A673 (cell line): ENCODE measurements at regions not wholly inside any gene's neighbourhood (a gene's known extent, or its start where the extent isn't known, plus 50 kb on each side); places are given as distances from the start of the nearest gene placed in this dataset.

Source experiments
- BruUV-seq: library from RNA; stranded (reverse); fragments of 400-500 nt; replicated peaks from 2 replicates; lab custom pipeline; 2021; lab: Mats Ljungman, UMichigan
- CTCF ChIA-PET: fragments of 300-600 bp; sonication (Branson Sonifier 250); formaldehyde crosslinking; loops from one replicate; lab custom pipeline; 2022; ENCODE audit warnings: antibody characterized with exemption; lab: Charles Lee
- POLR2A ChIA-PET: fragments of 300-600 bp; sonication (Branson Sonifier 250); formaldehyde crosslinking; loops from one replicate; lab custom pipeline; 2022; ENCODE audit warnings: antibody characterized with exemption; ENCODE audit not compliant: low non-redundant PET; lab: Charles Lee
- DNase-seq: peaks from one replicate; pipeline ENCODE4 v3.0.0-alpha.2; 2015; ENCODE audit warnings: low spot score
- H3K27ac ChIP-seq: fragments of 200-600 bp; sonication (generic); 2 replicates; pipeline ENCODE4 v1.5.1; 2016; ENCODE audit warnings: mixed run types, low read depth, mild to moderate bottlenecking, mixed read lengths, antibody characterized with exemption, low read length; ENCODE audit not compliant: poor library complexity, severe bottlenecking
- H3K27me3 ChIP-seq: fragments of 200-600 bp; sonication (generic); replicated peaks from 2 replicates; pipeline ENCODE4 v1.6.1; 2017; ENCODE audit warnings: mixed run types, low read depth, mild to moderate bottlenecking, mixed read lengths, antibody characterized with exemption, low read length; ENCODE audit not compliant: insufficient read depth, poor library complexity
- H3K36me3 ChIP-seq: fragments of 200-600 bp; sonication (generic); 2 replicates; pipeline ENCODE4 v1.6.1; 2016; ENCODE audit warnings: mixed run types, mild to moderate bottlenecking, mixed read lengths, antibody characterized with exemption, low read length; ENCODE audit not compliant: insufficient read depth, poor library complexity, severe bottlenecking
- H3K4me1 ChIP-seq: fragments of 200-600 bp; sonication (generic); 2 replicates; pipeline ENCODE4 v1.6.1; 2017; ENCODE audit warnings: mixed run types, mild to moderate bottlenecking, mixed read lengths, antibody characterized with exemption, low read length; ENCODE audit not compliant: insufficient read depth, poor library complexity, severe bottlenecking
- H3K4me3 ChIP-seq: fragments of 200-600 bp; sonication (generic); 2 replicates; pipeline ENCODE4 v1.5.1; 2016; ENCODE audit warnings: low read depth, mixed run types, mild to moderate bottlenecking, mixed read lengths, low read length; ENCODE audit not compliant: poor library complexity, severe bottlenecking
- H3K9me3 ChIP-seq: fragments of 200-600 bp; sonication (generic); 2 replicates; pipeline ENCODE4 v1.6.1; 2016; ENCODE audit warnings: mixed run types, low read depth, mild to moderate bottlenecking, mixed read lengths, antibody characterized with exemption, low read length; ENCODE audit not compliant: poor library complexity, severe bottlenecking
- EZH2 ChIP-seq: fragments of 200-600 bp; sonication (generic); IDR thresholded peaks from 2 replicates; pipeline ENCODE4 v1.6.1; 2017; ENCODE audit warnings: borderline replicate concordance, low read depth, mild to moderate bottlenecking, mixed read lengths, antibody characterized with exemption, low read length; ENCODE audit not compliant: poor library complexity, severe bottlenecking
- intact Hi-C: fragments of 100-400 bp; cut with micrococcal nuclease; formaldehyde crosslinking; loops from one replicate; pipeline ENCODE4 v1.10.0; 2022; ENCODE audit not compliant: unreplicated experiment
- TF ChIP-seq, protein P1 (sequence below): fragments of 300-800, 200-600 bp; sonication (generic); conservative IDR thresholded peaks from 2 replicates; pipeline ENCODE4 v1.5.1; 2017; ENCODE audit warnings: low read depth, mild to moderate bottlenecking, antibody characterized with exemption, low read length, moderate library complexity, mixed read lengths

GRCh38 chr3:64956711-64957325 lies 269.0 kb upstream of the ADAMTS9 start:
- CTCF ChIA-PET, result no interaction called here
- H3K9me3 ChIP-seq, result no peaks in the 10 kb centered on the region
- no peak for TF ChIP-seq EZH2
- TF ChIP-seq, protein P1, sequence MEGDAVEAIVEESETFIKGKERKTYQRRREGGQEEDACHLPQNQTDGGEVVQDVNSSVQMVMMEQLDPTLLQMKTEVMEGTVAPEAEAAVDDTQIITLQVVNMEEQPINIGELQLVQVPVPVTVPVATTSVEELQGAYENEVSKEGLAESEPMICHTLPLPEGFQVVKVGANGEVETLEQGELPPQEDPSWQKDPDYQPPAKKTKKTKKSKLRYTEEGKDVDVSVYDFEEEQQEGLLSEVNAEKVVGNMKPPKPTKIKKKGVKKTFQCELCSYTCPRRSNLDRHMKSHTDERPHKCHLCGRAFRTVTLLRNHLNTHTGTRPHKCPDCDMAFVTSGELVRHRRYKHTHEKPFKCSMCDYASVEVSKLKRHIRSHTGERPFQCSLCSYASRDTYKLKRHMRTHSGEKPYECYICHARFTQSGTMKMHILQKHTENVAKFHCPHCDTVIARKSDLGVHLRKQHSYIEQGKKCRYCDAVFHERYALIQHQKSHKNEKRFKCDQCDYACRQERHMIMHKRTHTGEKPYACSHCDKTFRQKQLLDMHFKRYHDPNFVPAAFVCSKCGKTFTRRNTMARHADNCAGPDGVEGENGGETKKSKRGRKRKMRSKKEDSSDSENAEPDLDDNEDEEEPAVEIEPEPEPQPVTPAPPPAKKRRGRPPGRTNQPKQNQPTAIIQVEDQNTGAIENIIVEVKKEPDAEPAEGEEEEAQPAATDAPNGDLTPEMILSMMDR, result no peak
- POLR2A ChIA-PET, result no interaction called here
- H3K27me3 ChIP-seq, result no peaks in the 10 kb centered on the region
- no TSS peak for BruUV-seq
- no peak overlapping the region for H3K4me3 ChIP-seq
- no peak overlapping the region for H3K27ac ChIP-seq
- no peak for DNase-seq
- peaks cover 17% of the 10 kb centered on the region for H3K4me1 ChIP-seq
- intact Hi-C loops, result no loop called here
- no peaks in the 10 kb centered on the region for H3K36me3 ChIP-seq

DNA sequence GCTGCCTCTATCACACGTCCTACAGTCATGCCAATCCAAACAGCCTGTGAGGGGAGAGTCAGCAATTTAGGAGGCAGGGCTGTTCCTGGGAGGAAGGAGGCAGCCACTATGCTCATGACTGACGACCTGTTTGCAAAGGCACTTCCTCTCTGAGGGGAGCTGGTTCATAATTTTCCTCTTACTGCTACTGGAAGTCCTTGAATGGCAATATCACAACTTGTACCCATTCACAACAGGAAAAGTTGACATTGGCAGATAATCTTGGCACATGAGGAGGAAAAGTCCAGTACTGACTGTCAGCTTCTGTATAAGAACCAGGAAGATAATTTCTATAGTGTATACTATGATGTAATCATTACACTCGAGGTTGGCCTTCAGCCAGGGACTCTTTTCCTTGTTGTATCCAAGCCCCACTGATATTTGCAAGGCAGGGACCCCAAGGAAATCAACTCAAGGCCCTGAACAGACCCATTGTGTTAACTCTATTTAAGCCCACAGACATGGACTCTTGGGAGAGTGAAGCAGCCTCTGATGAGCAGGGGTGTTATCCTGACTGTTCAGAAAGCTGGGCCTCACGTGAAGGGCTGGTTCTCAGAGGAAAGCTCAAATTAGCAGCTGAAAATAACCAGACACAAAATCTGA lies 267.3 kb upstream of the ADAMTS9 start:
- peak; percentile 11 for DNase-seq
- Histone ChIP-seq H3K36me3 (no peaks in the 10 kb centered on the region), H3K9me3 (no peaks in the 10 kb centered on the region), H3K27ac (no peak overlapping the region), H3K27me3 (no peaks in the 10 kb centered on the region), H3K4me3 (no peak overlapping the region), H3K4me1 (peaks cover 17% of the 10 kb centered on the region)
- POLR2A ChIA-PET, result no interaction called here
- intact Hi-C loops, result no loop called here
- CTCF ChIA-PET, result no interaction called here
- BruUV-seq, result no TSS peak
- TF ChIP-seq, protein P1, result no peak
- TF ChIP-seq EZH2, result no peak

DNA sequence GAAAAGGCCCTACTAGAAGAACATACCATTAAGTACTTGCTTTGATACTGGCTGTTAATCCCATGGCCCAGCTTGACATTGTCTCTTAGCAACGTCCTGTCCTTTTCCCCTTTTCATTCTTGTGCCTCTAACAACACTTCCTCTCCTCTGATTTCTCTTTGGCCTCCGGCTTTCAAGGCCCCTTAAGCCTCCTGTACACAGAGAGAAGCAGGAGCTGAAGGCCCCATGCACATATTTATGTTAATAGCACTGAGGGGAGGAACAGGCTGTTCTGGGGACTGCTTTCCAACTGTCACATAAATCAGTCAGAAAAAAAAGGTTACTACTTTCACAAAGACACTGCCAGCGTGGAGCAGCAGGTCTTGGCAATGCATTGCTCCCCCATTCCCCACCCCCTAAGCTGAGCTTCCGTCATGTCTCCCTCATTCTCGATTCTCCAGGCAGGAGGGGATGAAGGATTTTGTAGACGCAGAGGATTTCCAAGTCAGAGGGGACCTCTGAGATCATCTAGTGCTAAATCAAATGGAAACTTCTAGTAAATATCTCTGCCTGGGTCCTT lies 257.4 kb upstream of the ADAMTS9 start:
- TF ChIP-seq EZH2, result no peak
- TF ChIP-seq, protein P1, result no peak
- ChIA-PET POLR2A (no interaction called here), CTCF (no interaction called here)
- intact Hi-C loops, result no loop called here
- Histone ChIP-seq H3K27me3 (no peaks in the 10 kb centered on the region), H3K4me1 (peaks cover 20% of the 10 kb centered on the region), H3K4me3 (no peak overlapping the region), H3K27ac (peak overlapping the region; percentile 59), H3K36me3 (no peaks in the 10 kb centered on the region), H3K9me3 (no peaks in the 10 kb centered on the region)
- DNase-seq, result peak; percentile 78
- BruUV-seq, result no TSS peak
